A673 (cell line): ENCODE measurements at regions not wholly inside any gene's neighbourhood (a gene's known extent, or its start where the extent isn't known, plus 50 kb on each side); places are given as distances from the start of the nearest gene placed in this dataset.

Source experiments
- BruUV-seq: library from RNA; stranded (reverse); fragments of 400-500 nt; replicated peaks from 2 replicates; lab custom pipeline; 2021; lab: Mats Ljungman, UMichigan
- CTCF ChIA-PET: fragments of 300-600 bp; sonication (Branson Sonifier 250); formaldehyde crosslinking; loops from one replicate; lab custom pipeline; 2022; ENCODE audit warnings: antibody characterized with exemption; lab: Charles Lee
- POLR2A ChIA-PET: fragments of 300-600 bp; sonication (Branson Sonifier 250); formaldehyde crosslinking; loops from one replicate; lab custom pipeline; 2022; ENCODE audit warnings: antibody characterized with exemption; ENCODE audit not compliant: low non-redundant PET; lab: Charles Lee
- DNase-seq: peaks from one replicate; pipeline ENCODE4 v3.0.0-alpha.2; 2015; ENCODE audit warnings: low spot score
- H3K27ac ChIP-seq: fragments of 200-600 bp; sonication (generic); 2 replicates; pipeline ENCODE4 v1.5.1; 2016; ENCODE audit warnings: mixed run types, low read depth, mild to moderate bottlenecking, mixed read lengths, antibody characterized with exemption, low read length; ENCODE audit not compliant: poor library complexity, severe bottlenecking
- H3K27me3 ChIP-seq: fragments of 200-600 bp; sonication (generic); replicated peaks from 2 replicates; pipeline ENCODE4 v1.6.1; 2017; ENCODE audit warnings: mixed run types, low read depth, mild to moderate bottlenecking, mixed read lengths, antibody characterized with exemption, low read length; ENCODE audit not compliant: insufficient read depth, poor library complexity
- H3K36me3 ChIP-seq: fragments of 200-600 bp; sonication (generic); 2 replicates; pipeline ENCODE4 v1.6.1; 2016; ENCODE audit warnings: mixed run types, mild to moderate bottlenecking, mixed read lengths, antibody characterized with exemption, low read length; ENCODE audit not compliant: insufficient read depth, poor library complexity, severe bottlenecking
- H3K4me1 ChIP-seq: fragments of 200-600 bp; sonication (generic); 2 replicates; pipeline ENCODE4 v1.6.1; 2017; ENCODE audit warnings: mixed run types, mild to moderate bottlenecking, mixed read lengths, antibody characterized with exemption, low read length; ENCODE audit not compliant: insufficient read depth, poor library complexity, severe bottlenecking
- H3K4me3 ChIP-seq: fragments of 200-600 bp; sonication (generic); 2 replicates; pipeline ENCODE4 v1.5.1; 2016; ENCODE audit warnings: low read depth, mixed run types, mild to moderate bottlenecking, mixed read lengths, low read length; ENCODE audit not compliant: poor library complexity, severe bottlenecking
- H3K9me3 ChIP-seq: fragments of 200-600 bp; sonication (generic); 2 replicates; pipeline ENCODE4 v1.6.1; 2016; ENCODE audit warnings: mixed run types, low read depth, mild to moderate bottlenecking, mixed read lengths, antibody characterized with exemption, low read length; ENCODE audit not compliant: poor library complexity, severe bottlenecking
- CTCF ChIP-seq: fragments of 300-800, 200-600 bp; sonication (generic); conservative IDR thresholded peaks from 2 replicates; pipeline ENCODE4 v1.5.1; 2017; ENCODE audit warnings: low read depth, mild to moderate bottlenecking, antibody characterized with exemption, low read length, moderate library complexity, mixed read lengths
- EZH2 ChIP-seq: fragments of 200-600 bp; sonication (generic); IDR thresholded peaks from 2 replicates; pipeline ENCODE4 v1.6.1; 2017; ENCODE audit warnings: borderline replicate concordance, low read depth, mild to moderate bottlenecking, mixed read lengths, antibody characterized with exemption, low read length; ENCODE audit not compliant: poor library complexity, severe bottlenecking
- intact Hi-C: fragments of 100-400 bp; cut with micrococcal nuclease; formaldehyde crosslinking; loops from one replicate; pipeline ENCODE4 v1.10.0; 2022; ENCODE audit not compliant: unreplicated experiment

- H3K9me3 ChIP-seq = peaks cover 6% of the 10 kb centered on the region
- no peaks in the 10 kb centered on the region for H3K27me3 ChIP-seq
- CTCF ChIA-PET = no interaction called here
- no peaks in the 10 kb centered on the region for H3K36me3 ChIP-seq
- H3K4me3 ChIP-seq = no peak overlapping the region
- no peak overlapping the region for H3K27ac ChIP-seq
- DNase-seq = no peak
- POLR2A ChIA-PET = interaction anchor here (0.6 kb wide), 1 partner anchor 303 kb away, joined by 7 read pairs; no protein-coding TSS in a partner anchor
- H3K4me1 ChIP-seq = no peaks in the 10 kb centered on the region
- BruUV-seq = no TSS peak
- intact Hi-C loops = no loop called here
- TF ChIP-seq CTCF = no peak
- no peak for TF ChIP-seq EZH2
Measured at GRCh38 chr17:69851736-69852135, 223.3 kb upstream of the KCNJ16 start.

GRCh38 chr17:69853541-69854224 is 221.3 kb upstream of the KCNJ16 start:
- ChIA-PET POLR2A (no interaction called here), CTCF (no interaction called here)
- Histone ChIP-seq H3K27ac (no peak overlapping the region), H3K36me3 (no peaks in the 10 kb centered on the region), H3K4me1 (no peaks in the 10 kb centered on the region), H3K4me3 (no peak overlapping the region), H3K9me3 (no peaks in the 10 kb centered on the region), H3K27me3 (no peaks in the 10 kb centered on the region)
- intact Hi-C loops = no loop called here
- no TSS peak for BruUV-seq
- no peak for DNase-seq
- TF ChIP-seq CTCF (no peak), EZH2 (no peak)

- Histone ChIP-seq H3K27ac (no peak overlapping the region), H3K27me3 (no peaks in the 10 kb centered on the region), H3K4me1 (no peaks in the 10 kb centered on the region), H3K9me3 (no peaks in the 10 kb centered on the region), H3K4me3 (no peak overlapping the region), H3K36me3 (no peaks in the 10 kb centered on the region)
- BruUV-seq = no TSS peak
- no peak for DNase-seq
- intact Hi-C loops = no loop called here
- no peak for TF ChIP-seq EZH2
- TF ChIP-seq CTCF = no peak
- CTCF ChIA-PET = no interaction called here
- POLR2A ChIA-PET = no interaction called here
Measured at GRCh38 chr17:69854225-69854780, 220.7 kb upstream of the KCNJ16 start.
